Activated gamma-delta T cell treated with Interleukin-2 at 50 U/mL for 16 hours (primary cell): ENCODE measurements at regions not wholly inside any gene's neighbourhood (a gene's known extent, or its start where the extent isn't known, plus 50 kb on each side); places are given as distances from the start of the nearest gene placed in this dataset.
"Not testable (repeated sequence)": the region's sequence is repeated elsewhere in the genome, so short reads cannot be mapped to it uniquely, and the experiment has no call there.

Experiments used
- DNase-seq: peaks from one replicate; pipeline ENCODE4 v3.0.0-alpha.2; 2020

DNA sequence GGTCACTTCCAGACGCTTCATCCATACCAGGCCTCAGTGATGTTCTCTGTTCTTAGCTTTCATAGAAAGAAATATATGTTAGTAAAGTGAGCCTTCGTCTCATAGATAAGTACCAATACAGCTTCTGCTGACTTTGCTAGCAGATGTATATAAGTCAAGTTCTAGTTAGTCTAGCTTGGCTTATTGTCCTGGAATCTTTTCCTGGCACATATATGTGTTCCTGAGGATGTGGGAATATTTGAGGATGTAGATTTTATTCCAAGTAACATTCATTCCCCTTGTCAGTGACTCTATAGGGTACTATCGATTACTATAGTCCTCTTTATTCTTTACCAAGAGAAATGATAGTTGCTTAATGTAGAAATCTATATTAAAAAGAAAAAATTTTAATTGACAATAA lies 135.2 kb upstream of the FAM9C start:
- no peak for DNase-seq

DNA sequence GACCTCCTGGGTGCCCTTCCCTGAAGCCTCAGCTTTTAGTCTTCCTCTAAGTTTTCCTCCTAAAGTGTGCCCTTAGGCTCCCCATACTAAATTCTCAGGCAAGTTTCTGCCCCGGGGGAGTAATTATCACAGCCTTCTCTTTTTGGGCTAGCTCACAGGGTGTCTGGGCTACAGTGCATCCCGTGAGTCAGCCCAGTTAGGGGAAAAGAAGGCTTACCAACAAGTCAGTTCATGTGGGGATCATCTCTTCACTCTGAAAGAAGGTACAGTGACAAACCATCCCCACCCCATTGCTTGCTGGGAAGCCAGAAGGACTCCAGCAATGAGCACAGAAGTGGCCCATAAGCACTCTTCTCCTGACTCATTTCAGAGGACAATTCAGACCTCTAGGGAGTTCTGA lies 134.7 kb upstream of the FAM9C start:
- DNase-seq = no peak

DNA sequence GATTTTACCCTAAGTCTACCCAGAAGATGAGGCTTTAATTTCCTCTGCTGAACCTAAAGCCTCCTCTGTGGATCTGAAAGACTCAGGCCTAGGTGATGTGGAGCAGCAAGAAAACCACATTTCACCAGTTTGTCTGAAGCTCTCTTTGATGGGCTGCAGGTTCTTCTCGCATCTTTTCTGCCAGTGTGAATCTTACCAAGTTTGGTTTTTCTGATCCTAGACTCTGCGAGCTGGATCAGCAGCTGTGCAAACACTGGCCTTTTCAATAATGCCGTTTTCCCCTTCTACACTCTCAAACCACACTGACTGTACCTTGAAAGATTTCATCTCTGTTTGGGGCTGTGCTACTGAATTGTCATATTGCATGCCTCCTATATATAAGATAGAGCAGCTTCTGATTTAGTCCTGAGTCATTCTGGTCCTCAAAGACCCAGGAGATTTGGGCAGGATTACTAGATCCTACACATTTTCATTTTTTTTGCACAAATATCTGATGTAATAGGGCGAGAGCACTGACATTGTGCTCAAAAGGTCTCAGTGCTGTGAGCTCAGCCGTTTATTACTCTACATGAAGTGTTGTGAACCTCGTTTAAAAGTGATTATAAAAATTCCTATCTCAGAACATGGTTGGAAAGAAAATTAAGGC lies 133.6 kb upstream of the FAM9C start:
- no peak for DNase-seq

DNA sequence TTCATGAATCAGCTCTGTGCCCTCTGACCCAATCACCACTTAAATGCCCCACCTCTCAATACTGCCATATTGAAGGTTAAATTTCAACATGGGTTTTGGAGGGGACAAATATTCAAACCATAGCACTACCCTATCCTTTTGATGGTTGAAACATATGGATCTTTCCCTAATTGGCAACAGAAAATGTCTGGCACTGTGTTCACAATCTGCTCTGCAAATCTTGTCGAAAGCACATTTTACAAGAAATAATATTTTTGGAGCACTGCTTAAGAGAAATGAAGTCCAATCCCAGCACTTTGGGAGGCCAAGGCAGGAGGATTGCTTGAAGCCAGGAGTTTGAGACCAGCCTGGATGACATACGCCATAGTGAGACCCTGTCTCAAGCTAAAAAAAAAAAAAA lies 130.6 kb upstream of the FAM9C start:
- DNase-seq = no peak

DNA sequence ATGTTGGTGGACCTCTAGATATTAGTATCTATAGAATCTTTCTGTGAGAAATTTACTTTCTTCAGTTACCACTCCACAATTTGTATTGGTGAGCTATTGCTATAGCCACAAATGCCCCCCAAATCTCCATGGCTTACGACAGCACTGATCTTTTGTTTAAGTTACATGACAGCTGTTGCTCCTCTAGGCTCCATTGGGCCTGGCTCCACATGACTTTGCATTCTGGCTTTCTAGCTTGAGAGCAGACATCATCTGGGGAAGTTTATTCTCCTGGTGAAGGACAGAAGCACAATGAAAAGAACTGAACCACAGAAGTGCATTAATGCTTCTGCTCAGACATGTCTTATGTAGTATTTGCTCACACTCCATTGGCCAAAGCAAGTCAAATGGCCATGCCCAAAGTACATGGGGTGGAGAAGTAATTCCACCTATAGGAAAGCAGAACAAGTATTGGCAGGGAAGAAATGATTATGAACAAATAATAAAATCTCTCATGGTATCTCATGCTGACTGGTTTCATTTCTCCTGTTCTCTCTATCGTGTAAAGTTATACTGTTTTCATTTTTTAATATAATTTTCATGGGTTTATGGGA lies 126.6 kb upstream of the FAM9C start:
- DNase-seq = no peak

DNA sequence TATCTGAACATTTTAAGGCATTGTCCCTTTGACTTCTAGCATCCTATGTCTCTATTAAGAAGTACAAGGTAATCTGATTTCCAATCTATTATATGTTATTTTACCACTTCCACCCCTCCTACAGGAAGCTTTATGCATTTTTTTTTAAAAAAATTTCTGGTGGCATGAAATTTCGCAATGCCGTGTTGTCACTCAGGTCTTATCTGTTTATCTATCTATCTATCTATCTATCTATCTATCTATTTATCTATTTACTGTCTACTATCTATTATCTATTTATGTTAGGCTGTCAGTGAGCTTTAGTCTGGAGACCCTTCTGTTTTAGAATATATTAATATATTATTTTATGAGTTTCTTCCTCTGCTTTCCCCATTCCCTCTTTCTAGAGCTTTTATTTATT lies 125.3 kb upstream of the FAM9C start:
- DNase-seq = no peak

DNA sequence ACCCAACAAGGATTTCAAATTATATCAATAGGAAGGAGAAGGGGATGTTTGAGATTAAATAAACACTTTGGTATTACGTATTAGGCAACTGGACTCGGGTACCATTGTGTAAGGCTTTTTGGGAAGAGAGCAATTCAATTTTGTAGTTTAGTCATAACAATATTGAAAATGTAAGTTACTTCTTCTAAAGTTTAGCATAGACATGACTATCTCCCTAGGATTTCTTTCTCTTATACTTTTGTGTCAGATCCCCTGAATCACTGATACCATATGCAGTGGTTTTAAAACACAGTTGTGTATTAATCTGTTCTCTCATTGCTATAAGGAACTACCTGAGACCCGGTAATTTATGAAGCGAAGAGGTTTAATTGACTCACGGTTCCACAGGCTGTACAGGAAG lies 123.8 kb upstream of the FAM9C start:
- no peak for DNase-seq

DNA sequence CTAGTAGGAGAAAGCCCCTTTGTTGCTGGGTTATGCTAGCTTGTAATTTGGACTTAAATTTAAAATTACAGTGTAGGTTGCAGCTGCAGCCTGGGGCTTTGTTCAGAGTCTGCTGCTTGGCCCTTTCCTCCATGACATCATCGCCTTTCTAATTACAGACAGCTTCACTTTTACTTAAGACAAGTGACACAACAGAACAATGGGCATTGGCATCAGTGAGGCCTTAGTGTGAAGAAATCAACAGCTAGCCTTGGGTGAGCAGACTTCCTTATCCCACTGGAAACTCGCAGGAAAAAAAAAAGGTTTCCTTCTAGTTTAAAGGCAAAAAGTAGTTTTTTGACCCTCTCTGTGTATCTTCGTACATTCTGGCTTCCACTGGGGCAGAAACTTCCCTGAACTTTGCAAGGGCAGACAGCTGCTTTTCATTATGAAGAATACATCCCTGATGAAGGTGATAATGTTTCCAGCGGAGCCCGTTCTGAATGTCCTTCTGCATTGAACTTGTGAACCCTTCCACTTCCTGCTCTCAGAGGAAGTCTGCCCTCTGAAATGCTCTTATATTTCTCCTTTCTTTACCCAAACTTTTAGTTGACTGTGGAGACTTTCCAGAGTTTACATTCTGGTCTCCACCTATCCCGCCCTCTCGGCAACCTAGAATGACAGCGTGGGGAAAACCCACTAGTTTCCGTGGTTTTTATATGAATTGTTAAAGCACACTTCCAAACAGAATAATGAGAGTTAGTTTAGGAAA lies 123.2 kb upstream of the FAM9C start:
- no peak for DNase-seq

DNA sequence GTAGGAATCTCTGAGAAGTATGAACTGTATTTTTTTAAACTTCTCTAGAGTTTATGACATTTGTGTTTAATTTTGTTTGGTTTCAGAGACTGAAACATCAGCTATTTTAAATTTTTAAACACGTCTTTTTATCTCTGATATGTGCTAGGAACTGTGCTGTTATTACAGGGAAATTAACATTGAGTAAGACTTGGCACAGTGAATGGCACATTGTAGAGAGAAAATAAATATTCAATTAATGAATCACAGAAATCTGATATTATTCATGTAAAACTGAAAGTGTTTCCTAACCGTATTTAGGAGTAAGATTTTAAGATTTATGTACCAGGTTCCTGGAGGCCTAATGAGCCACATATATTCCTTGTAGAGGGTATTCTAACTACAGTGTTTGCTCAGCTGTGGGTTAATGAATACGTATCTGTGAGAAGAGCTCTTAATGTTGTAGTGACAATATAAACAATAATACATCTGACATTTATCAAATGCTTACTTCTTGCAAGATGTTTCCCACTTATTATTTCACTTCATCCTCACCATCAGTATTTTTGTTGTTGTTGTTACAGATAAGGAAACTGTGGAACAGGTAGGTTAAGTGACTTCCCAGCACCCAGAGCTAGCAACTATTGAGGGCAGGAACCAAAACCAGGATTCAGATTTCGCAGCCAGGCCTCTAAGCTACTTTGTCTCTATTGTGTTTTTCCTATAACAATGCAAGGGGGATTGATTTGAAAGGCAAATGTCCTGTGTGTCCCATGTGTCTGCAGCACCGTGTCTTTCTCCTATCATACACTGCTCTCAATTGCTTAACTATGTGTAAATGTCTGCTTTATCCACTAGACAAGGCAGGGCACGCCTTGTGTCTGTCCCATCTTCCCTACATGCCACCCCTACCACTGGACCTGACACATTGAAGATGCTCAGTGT lies 121.1 kb upstream of the FAM9C start:
- DNase-seq = no peak

DNA sequence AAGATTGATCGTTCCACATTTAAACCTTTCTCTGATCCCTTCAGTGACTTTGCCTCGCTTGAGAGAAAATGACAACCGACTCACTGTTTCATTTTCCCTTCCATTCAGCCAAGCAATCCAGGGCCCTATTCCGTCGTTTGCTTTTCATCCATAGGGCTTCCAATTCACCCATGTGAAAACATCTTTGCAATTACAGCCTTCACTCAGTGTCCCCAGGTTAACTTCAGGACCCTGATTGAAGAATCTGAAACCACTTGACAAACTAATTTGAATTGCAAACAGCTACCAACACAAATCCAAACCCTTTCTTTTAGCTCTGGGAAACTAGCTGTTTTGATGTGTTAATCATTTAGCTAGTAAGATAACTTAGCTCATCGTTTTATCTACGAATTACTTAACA lies 120.2 kb upstream of the FAM9C start:
- no peak for DNase-seq

DNA sequence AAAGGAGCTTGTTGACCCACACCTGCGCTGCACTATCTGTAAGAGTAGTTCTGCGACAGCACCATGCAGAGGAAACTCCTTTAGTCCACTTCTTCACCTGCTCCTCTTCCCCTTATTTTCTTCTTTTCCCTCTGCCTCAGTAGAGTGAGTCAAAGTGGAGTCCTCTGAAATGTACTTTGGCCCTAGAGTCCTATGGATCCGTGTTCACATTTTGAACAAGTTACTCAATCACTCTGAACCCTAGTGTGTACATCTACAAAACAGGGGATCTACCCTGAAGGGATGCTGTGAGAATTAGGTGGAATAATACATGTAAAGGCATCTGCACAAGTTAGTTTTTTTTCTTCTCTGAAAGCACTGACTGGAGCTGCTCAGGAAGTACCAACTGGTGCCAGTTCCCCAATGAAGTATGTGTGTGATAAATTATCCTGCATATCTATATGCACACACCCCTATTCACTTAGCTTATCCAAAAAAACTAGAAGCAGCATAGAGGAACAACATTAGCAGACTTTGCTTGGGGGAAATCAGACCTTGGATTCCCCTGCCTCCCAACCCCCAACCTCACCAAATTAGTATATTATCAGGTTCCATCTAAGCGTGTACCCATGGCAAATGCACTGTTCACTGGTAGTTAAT lies 118.5 kb upstream of the FAM9C start:
- DNase-seq = no peak

DNA sequence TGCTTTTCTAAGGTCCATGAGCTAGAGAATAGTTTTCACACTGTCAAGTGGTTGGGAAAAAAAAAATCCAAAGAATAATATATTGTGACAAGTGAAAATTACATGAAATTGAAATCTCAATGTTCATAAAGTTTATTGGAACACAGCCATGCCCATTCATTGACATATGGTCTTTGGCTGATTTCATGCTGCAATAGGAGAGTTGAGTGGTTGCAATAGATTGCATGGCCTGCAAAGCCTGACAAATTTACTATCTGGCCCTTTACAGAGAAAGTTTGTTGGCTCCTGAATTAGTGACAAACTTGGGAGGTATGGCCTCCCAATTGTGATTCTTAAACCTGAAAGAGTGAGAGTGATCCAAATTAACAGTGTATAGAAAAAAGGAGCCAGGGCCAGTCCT lies 115.5 kb upstream of the FAM9C start:
- no peak for DNase-seq

DNA sequence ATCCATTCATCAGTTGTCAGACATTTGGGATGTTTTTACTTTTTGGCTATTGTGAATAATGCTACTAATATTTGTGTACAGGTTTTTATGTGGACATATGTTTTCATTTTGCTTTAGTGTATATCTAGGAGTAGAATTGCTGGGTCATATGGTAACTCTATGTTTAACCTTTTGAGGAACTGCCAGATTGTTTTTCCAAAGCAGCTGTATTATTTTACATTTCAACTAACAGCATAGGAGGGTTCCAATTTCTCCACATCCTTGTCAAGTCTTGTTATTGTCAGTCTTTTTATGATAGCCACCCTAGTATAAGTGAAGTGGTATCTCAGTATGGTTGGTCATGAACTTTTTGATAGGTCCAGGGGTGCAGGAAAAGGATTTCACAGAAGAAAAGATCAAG lies 114.5 kb upstream of the FAM9C start:
- no peak for DNase-seq

DNA sequence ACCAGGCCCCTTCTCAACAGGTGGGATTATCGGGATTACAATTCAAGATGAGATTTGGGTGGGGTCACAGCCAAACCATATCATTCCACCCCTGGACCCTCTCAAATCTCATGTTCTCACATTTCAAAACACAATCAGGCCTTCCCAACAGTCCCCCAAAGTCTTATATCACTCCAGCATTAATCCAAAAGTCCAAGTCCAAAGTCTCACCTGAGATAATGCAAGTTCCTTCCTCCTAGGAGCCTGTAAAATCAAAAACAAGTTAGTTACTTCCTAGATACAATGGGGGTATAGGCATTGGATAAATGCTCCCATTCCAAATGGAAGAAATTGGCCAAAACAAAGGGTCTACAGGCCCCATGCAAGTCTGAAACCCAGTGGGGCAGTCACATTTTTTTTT lies 111.1 kb upstream of the FAM9C start:
- not testable (repeated sequence) for DNase-seq

DNA sequence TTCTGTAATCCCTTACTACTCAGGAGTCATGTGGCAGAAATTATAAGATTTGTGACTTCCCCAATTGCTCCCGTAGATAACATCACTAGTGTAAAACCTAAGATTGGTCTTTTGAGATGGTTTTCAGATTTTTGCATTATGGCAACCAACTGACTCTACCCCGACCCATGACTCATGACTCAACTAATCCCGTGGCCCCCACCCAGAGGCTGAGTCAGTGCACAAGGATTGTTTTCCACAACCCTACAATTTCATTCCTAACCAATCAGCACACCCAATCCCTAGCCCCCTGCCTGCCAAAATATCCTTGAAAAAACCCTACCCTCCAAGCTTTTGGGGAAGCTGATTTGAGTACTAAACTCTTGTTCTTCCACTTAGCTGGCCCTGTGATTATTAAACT lies 109.4 kb upstream of the FAM9C start:
- DNase-seq = no peak

DNA sequence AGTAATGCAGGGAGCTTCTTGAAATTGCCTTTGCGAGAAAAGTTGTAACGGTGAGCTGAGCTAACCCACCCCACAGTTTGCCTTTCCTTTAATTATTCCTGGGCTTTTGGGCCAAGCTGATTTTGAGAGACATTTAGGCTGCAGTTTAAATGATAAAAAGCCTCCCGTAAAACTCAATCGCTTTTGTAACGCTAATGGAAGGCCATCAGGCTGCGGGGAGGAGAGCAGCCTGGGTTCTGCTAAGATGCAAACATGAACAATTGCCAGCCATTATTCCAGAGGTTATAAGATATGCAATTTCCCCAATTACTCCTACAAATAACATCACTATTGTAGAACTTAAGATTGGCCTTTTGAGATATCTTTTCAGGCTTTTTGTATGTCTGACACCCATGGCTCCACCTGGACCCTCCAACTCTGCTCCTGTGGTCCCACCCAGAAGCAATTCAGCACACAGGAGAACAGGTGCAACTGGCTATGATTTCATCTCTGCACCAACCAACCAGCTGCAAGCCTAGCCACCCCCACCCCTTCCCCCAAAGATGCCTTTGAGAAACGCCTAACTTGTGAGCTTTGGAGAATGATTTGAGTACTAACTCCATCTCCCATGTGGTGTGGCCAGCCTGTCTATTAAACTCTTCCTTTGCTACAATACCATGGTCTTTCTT lies 108.2 kb upstream of the FAM9C start:
- DNase-seq = no peak

DNA sequence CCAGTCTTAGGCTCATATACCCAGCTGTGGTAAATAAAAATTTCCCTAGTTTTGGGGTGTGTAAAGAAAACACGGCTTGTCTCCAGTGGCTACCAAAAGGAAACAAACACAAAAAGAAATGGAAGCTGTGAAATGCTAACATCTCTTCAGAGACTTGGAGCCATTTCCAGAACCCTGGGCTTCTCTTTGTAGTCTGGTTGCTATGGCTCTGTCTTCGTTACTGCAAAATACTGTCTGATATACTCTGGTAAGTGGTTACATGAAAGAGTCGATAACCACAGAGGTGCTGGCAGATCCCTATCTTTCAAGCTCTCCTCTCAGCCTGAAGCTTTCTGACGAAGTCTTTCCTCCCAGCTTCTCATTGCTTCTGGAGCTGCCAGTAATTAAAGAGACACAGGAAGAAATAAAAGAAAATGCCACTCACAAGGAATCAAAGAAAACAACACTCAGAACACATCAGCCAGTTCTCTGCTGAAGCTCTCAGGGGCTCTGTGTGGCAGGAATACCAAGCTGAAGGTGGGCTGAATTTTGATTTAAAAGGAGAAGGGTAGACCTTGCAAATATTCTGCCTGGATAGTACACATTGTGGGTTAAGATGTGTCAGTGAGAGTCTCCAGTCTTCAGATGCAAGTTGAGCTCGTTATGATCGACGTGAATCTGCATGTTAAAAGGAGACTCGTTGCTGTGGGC lies 107.6 kb upstream of the FAM9C start:
- DNase-seq = peak; percentile 17

DNA sequence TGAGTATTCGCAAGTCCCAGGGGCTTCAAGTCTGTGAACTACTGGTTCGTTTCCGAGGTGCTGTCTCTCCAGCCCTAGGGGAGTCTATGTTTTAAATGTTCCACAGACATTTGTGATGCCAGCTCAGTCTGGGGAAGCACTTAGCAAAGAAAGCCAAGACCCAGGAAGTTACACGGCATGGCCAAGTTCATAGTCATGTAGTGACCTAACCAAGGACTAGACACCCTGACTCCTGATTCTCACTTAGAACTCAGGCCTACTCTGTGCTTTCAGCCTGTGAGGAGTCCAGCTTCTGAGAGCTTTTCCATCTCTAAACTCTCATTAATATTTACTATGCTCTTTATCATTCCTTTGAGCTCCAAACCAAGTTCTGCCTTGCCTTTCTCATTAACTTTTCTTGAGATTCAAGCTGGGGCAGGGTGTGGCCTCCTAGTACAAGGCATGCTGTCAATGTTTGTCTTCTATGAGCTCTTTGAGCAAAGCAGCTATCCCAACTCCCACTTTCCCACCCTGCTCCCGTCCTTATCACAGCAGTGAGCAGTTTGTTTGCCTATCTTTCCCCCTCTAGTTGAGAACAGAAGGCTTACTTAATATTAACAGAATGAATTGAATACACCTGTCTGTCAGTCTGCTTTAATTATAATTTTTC lies 105.4 kb upstream of the FAM9C start:
- DNase-seq = no peak

DNA sequence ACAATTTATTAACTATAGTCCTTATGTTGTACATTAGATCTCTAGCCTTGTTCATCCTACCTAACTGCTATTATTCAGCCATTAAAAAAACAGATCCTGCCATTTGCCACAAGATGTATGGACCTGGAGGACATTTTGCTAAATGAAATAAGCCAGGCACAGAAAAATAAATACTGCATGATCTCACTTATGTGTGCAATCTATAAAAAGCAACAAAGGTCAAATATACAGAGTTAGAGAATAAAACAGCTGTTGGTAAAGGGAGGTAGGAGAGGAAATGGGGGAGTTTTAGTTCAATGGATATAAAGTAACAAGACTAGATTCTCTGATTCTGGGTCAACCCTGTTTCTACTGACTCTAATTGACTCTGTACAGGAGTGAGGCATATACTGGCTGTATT lies 103.3 kb upstream of the FAM9C start:
- DNase-seq = no peak

DNA sequence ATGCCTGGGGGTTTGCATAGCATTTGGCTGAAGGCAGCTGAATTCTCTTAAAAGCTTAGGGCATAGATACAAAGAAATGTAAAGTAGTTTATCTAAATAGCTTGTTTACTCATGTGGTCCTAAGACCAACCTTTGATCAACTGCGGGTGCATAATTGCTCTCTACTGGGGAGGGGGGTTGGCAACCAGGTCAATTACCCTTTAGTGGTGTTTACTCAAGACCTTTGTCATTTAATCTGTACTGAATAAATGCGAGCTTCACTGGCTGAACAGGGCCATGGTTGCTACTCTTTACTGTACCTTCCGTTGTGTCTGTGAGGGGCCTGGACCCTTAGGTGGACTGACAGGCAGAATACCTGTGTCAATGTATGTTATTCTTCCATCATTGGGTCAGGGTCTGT lies 102.7 kb upstream of the FAM9C start:
- DNase-seq = no peak
